ENCODE measurements at regions not wholly inside any gene's neighbourhood (a gene's known extent, or its start where the extent isn't known, plus 50 kb on each side); places are given as distances from the start of the nearest gene placed in this dataset.
A peak's percentile ranks its signal among the peaks of the same experiment; 100 is the strongest.

DNA sequence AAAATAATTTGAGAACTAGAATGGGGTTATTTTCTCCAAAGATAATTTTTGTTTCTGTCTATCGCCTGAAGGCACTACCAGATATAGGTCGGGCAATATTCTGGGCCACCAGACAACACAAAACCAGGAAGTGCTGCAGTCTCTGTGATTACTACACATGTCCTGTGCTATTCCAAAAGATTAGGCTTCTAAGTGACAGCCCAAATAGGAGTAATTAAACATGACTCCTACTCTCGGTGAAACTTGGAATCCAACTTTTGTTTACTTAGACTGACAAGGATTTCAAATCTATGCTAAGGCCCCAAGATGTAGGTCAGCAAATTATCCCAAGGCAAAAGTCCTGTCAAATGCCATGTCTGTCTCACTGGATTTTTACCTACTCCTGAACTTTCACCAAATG, 157.6 kb upstream of the LRFN5 start:
- FAIRE-seq (no peak), DNase-seq (ENCODE audit: low spot score) (no peak), ATAC-seq (no peak)
- CTCF ChIA-PET (ENCODE audit: low intra/inter-chr PET ratio, low total read pairs), result no interaction called here
- Histone ChIP-seq H3K9me3 (ENCODE audit: low read length) (peaks cover 66% of the 10 kb centered on the region), H3K79me2 (ENCODE audit: insufficient read depth, low read length) (no peaks in the 10 kb centered on the region), H2AFZ (ENCODE audit: low read length) (no peak overlapping the region), H3K27me3 (ENCODE audit: control insufficient read depth in 1 of 2, insufficient read depth in 2 of 2, low read length in 2 of 2) (no peaks in the 10 kb centered on the region), H3K9ac (ENCODE audit: insufficient read depth, low read depth, low read length) (no peak overlapping the region), H3K27ac (ENCODE audit: extremely low read length, insufficient read depth, low read length) (no peak overlapping the region), H3K4me3 (replicated peaks in 1 of 3; ENCODE audit: insufficient read depth in 1 of 3, low read depth in 2 of 3, low read length in 3 of 3) (no peak overlapping the region), H3K4me2 (ENCODE audit: low read depth, low read length) (no peak overlapping the region), H3K36me3 (replicated peaks in 1 of 2; ENCODE audit: control insufficient read depth in 1 of 2, insufficient read depth in 2 of 2, low read length in 2 of 2) (no peaks in the 10 kb centered on the region), H3K4me1 (ENCODE audit: insufficient read depth, low read length) (no peaks in the 10 kb centered on the region), H4K20me1 (ENCODE audit: insufficient read depth, low read length) (no peaks in the 10 kb centered on the region)
- in situ Hi-C loops (cut with HindIII; ENCODE audit: extremely low pct_ligation_motif_present, low pct_unique_long_range_greater_than_20kb), result no loop called here
- TF ChIP-seq NKX3-1 (CRISPR knock-in tag; IDR thresholded peaks at IDR 0.05), result no peak
- 0 out of 2 replicates have a peak, but pooled peaks have one; percentile 39 for TF ChIP-seq KDM5A (IDR thresholded peaks at IDR 0.05; ENCODE audit: borderline replicate concordance, low read length)
- under 1% methylated on average over 3 of the region's 3 CpGs for WGBS (ENCODE audit: low lambda C conversion rate)
- POLR2A ChIA-PET, result no interaction called here
- no TSS peak for BruUV-seq (replicated peaks)
- intact Hi-C loops (cut with micrococcal nuclease; ENCODE audit: unreplicated experiment), result no loop called here

DNA sequence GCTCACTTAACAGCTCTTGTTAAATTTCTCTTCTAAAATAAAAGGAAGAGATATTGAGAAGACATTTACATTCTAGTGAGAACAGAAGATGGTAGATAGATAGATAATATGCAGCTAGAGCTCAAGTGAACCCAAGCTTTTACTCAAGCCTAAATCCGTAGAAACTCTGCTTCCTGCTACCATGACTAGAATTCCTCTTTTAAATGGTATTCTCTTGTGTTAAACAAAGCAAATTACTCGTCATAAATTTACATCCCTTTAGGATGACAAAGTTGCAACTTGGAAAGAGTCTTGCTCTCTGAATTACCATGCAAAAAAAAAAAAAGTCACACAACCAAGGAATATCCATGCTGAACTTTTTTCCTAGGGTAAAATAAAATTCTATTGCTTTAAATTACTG, 160.7 kb upstream of the LRFN5 start:
- no peak overlapping the region for H3K27ac ChIP-seq (ENCODE audit: extremely low read length, insufficient read depth, low read length)
- FAIRE-seq, result no peak
- 0% methylated on average over 2 of the region's 2 CpGs for WGBS (ENCODE audit: low lambda C conversion rate)
- H2AFZ ChIP-seq (ENCODE audit: low read length), result no peak overlapping the region
- intact Hi-C loops (cut with micrococcal nuclease; ENCODE audit: unreplicated experiment) (no loop called here), in situ Hi-C loops (cut with HindIII; ENCODE audit: extremely low pct_ligation_motif_present, low pct_unique_long_range_greater_than_20kb) (no loop called here)
- no peaks in the 10 kb centered on the region for H3K79me2 ChIP-seq (ENCODE audit: insufficient read depth, low read length)
- BruUV-seq (replicated peaks), result no TSS peak
- ATAC-seq, result no peak
- ChIA-PET POLR2A (no interaction called here), CTCF (ENCODE audit: low intra/inter-chr PET ratio, low total read pairs) (no interaction called here)
- H4K20me1 ChIP-seq (ENCODE audit: insufficient read depth, low read length), result no peaks in the 10 kb centered on the region
- peaks cover 61% of the 10 kb centered on the region for H3K9me3 ChIP-seq (ENCODE audit: low read length)
- no peaks in the 10 kb centered on the region for H3K36me3 ChIP-seq (replicated peaks in 1 of 2; ENCODE audit: control insufficient read depth in 1 of 2, insufficient read depth in 2 of 2, low read length in 2 of 2)
- no peaks in the 10 kb centered on the region for H3K27me3 ChIP-seq (ENCODE audit: control insufficient read depth in 1 of 2, insufficient read depth in 2 of 2, low read length in 2 of 2)
- no peak overlapping the region for H3K4me3 ChIP-seq (replicated peaks in 1 of 3; ENCODE audit: insufficient read depth in 1 of 3, low read depth in 2 of 3, low read length in 3 of 3)
- no peaks in the 10 kb centered on the region for H3K4me1 ChIP-seq (ENCODE audit: insufficient read depth, low read length)
- H3K4me2 ChIP-seq (ENCODE audit: low read depth, low read length), result no peak overlapping the region
- DNase-seq (ENCODE audit: low spot score), result no peak
- no peak overlapping the region for H3K9ac ChIP-seq (ENCODE audit: insufficient read depth, low read depth, low read length)
- TF ChIP-seq ETV6 (CRISPR knock-in tag; conservative IDR thresholded peaks at IDR 0.05) (no peak), ZNF557 (CRISPR knock-in tag; IDR thresholded peaks at IDR 0.05) (no peak), RFX1 (IDR thresholded peaks at IDR 0.05) (no peak), ZFP41 (CRISPR knock-in tag; IDR thresholded peaks at IDR 0.05; ENCODE audit: borderline replicate concordance) (no peak), CEBPG (CRISPR knock-in tag; IDR thresholded peaks at IDR 0.05) (no peak), KLF6 (CRISPR knock-in tag; IDR thresholded peaks at IDR 0.05) (no peak), EEA1 (CRISPR knock-in tag; IDR thresholded peaks at IDR 0.05; ENCODE audit: borderline replicate concordance) (no peak), ZNF230 (CRISPR knock-in tag; IDR thresholded peaks at IDR 0.05) (no peak), ZNF747 (CRISPR knock-in tag; IDR thresholded peaks at IDR 0.05; ENCODE audit: borderline replicate concordance) (no peak), HNRNPK (IDR thresholded peaks at IDR 0.05; ENCODE audit: low read depth, low read length, poor library complexity, severe bottlenecking) (no peak), ZNF891 (CRISPR knock-in tag; IDR thresholded peaks at IDR 0.05) (no peak)
- TF ChIP-seq, protein P1, sequence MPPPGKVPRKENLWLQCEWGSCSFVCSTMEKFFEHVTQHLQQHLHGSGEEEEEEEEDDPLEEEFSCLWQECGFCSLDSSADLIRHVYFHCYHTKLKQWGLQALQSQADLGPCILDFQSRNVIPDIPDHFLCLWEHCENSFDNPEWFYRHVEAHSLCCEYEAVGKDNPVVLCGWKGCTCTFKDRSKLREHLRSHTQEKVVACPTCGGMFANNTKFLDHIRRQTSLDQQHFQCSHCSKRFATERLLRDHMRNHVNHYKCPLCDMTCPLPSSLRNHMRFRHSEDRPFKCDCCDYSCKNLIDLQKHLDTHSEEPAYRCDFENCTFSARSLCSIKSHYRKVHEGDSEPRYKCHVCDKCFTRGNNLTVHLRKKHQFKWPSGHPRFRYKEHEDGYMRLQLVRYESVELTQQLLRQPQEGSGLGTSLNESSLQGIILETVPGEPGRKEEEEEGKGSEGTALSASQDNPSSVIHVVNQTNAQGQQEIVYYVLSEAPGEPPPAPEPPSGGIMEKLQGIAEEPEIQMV (CRISPR knock-in tag; IDR thresholded peaks at IDR 0.05; ENCODE audit: low read depth), result no peak
- TF ChIP-seq, protein P2, sequence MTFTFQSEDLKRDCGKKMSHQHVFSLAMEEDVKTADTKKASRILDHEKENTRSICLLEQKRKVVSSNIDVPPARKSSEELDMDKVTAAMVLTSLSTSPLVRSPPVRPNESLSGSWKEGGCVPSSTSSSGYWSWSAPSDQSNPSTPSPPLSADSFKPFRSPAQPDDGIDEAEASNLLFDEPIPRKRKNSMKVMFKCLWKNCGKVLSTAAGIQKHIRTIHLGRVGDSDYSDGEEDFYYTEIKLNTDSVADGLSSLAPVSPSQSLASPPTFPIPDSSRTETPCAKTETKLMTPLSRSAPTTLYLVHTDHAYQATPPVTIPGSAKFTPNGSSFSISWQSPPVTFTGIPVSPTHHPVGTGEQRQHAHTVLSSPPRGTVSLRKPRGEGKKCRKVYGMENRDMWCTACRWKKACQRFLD (CRISPR knock-in tag; IDR thresholded peaks at IDR 0.05; ENCODE audit: borderline replicate concordance), result no peak
- TF ChIP-seq, protein P3, sequence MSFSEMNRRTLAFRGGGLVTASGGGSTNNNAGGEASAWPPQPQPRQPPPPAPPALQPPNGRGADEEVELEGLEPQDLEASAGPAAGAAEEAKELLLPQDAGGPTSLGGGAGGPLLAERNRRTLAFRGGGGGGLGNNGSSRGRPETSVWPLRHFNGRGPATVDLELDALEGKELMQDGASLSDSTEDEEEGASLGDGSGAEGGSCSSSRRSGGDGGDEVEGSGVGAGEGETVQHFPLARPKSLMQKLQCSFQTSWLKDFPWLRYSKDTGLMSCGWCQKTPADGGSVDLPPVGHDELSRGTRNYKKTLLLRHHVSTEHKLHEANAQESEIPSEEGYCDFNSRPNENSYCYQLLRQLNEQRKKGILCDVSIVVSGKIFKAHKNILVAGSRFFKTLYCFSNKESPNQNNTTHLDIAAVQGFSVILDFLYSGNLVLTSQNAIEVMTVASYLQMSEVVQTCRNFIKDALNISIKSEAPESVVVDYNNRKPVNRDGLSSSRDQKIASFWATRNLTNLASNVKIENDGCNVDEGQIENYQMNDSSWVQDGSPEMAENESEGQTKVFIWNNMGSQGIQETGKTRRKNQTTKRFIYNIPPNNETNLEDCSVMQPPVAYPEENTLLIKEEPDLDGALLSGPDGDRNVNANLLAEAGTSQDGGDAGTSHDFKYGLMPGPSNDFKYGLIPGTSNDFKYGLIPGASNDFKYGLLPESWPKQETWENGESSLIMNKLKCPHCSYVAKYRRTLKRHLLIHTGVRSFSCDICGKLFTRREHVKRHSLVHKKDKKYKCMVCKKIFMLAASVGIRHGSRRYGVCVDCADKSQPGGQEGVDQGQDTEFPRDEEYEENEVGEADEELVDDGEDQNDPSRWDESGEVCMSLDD (CRISPR knock-in tag; IDR thresholded peaks at IDR 0.05; ENCODE audit: borderline replicate concordance), result no peak

Data from HepG2 (cell line).